Activated T-cell treated with anti-CD3 and anti-CD28 coated beads for 4 hours (primary cell): ENCODE measurements at regions not wholly inside any gene's neighbourhood (a gene's known extent, or its start where the extent isn't known, plus 50 kb on each side); places are given as distances from the start of the nearest gene placed in this dataset.
"Not testable (repeated sequence)": the region's sequence is repeated elsewhere in the genome, so short reads cannot be mapped to it uniquely, and the experiment has no call there.

Experiments used
- DNase-seq: peaks from one replicate; pipeline ENCODE4 v3.0.0-alpha.2; 2020

- no peak for DNase-seq
These were observed 603.0 kb downstream of the NR2F1-AS1 start for GRCh38 chr5:92977846-92978540.

GRCh38 chr5:92976156-92976555 is 604.9 kb downstream of the NR2F1-AS1 start:
- DNase-seq = no peak

GRCh38 chr5:92969781-92970237 is 611.2 kb downstream of the NR2F1-AS1 start:
- no peak for DNase-seq

DNA sequence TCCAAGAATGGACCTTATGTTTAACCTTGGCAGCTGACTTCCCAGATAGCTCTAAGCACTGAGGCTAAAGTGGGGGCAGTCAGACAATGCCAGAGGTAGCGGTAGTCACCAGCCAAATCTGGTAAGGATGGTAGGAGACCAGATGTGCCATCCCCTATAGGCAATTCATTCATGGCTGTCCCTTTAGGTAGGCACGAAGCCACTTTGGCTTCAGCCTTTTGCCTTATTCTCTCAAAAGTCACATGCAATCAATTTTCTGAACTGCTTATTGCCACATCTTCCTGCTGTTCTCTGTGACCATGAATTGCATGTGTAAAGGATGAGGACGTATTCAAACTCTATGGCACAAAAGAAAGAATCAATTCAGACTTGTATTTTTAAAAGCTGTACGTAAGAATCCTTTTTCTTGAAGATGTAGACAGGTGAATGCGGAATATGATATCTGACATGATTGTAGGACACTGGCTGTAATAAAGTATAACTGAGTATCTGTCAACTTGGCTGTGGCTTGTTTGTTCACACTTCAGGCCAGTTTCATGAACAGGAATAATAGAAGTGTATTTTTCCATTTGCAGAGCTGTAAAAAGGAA is 611.7 kb downstream of the NR2F1-AS1 start:
- no peak for DNase-seq

DNA sequence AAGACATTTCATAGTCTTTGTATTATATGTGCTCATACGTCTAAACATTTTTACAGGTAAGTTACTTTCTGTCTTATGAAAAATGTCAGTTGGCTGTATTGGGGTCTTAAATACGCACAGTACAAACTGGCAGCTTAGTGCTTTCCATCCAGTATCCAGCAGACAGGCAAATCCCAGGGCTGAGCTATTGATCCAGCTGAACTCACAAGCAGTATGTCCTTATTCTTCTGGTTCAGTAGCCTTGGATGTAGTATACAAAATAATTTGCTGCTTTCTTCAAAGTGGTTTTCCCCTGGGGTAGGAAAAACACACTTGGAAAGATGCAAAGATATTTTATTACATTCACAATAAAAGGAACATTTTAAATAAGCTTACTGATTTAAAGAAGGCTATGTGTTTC is 617.2 kb downstream of the NR2F1-AS1 start:
- DNase-seq = no peak

DNA sequence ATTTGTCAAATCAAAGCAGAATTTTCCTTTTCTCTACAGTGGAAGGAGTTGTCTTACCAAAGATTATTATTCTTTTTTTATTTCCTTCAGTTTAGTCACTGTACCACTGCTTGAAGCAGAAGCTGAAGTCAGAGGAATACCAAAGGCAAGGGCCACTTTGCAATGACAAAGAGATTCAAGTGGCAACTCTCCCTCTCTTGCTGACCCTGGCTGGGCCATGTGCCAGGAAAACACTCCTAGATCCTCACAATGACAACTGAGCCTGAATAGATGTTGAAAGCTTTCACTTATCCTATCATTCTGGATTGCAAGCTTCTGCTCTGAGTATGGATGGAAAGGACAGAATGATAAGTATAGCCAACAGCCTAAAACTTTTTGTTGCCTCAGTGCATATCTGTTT is 618.3 kb downstream of the NR2F1-AS1 start:
- DNase-seq = no peak

- DNase-seq = no peak
These were observed 624.1 kb downstream of the NR2F1-AS1 start for GRCh38 chr5:92956886-92957285.

DNA sequence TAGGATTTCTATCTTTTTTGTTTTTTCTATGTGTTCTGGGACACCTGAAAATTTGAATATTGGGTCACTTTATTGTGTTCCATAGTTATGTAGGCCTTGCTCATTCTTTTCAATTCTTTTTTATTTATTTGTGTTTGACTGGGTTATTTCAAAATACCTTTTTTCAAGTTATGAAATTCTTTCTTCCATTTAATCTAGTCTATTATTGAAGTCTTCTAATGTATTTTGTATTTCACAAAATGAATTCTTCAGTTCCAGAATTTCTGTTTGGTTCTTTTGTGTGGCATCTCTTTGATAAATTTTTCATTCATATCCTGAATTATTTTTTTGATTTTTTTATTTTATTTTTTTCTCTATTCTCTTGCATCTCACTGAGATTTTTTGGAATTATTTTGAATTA is 628.8 kb downstream of the NR2F1-AS1 start:
- DNase-seq = no peak

DNA sequence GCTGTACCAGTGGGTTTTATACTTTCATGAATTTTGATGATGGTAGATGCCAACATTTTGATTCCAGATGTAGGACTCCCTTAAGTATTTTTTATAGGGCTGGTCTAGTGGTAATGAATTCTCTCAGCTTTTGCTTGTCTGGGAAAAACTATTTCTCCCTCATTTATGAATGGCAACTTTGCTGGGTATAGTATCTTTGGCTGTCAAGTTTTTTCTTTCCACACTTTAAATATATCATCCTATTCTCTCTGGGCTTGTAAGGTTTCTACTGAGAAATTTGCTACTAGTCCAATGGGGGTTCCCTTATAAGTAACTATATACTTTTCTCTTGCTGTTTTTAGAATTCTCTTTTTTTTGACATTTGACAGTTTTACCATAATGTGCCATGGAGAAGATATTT is 629.3 kb downstream of the NR2F1-AS1 start:
- DNase-seq = no peak

DNA sequence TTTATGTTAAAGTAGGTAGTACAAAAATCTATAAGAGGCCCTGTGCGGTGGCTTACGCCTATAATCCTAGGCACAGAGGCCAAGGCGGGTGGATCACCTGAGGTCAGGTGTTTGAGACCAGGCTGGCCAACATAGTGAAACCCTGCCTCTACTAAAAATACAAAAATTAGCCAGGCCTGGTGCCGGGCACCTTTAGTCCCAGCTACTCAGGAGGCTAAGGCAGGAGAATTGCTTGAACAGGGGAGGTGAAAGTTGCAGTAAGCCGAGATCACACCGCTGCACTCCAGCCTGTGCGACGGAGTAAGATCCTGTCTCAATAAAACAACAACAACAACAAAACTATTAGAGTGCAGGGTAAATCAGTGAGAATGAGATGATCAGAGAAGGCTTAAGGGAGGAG is 634.5 kb downstream of the NR2F1-AS1 start:
- DNase-seq = no peak

GRCh38 chr5:92945605-92946097 is 635.4 kb downstream of the NR2F1-AS1 start:
- no peak for DNase-seq

- no peak for DNase-seq
These were observed 636.0 kb downstream of the NR2F1-AS1 start for GRCh38 chr5:92944903-92945604.

DNA sequence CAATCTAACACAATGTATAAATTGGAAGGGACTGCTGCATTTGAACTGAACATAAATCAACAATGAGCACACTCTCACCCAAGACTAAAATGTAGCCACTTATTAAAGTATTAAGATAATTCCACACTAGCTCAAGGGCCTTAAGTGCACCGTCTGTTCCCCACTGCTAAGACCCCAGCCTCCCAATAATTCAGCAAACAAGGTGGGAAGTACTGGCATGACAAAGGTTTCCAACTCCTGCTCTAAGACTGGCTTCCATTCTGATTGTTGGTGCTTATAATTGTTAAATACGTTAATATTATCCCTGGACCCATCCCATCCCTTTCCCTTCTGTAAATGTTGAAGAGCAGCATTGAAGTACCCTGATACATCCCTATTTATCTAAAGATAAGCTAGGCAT is 636.7 kb downstream of the NR2F1-AS1 start:
- no peak for DNase-seq

DNA sequence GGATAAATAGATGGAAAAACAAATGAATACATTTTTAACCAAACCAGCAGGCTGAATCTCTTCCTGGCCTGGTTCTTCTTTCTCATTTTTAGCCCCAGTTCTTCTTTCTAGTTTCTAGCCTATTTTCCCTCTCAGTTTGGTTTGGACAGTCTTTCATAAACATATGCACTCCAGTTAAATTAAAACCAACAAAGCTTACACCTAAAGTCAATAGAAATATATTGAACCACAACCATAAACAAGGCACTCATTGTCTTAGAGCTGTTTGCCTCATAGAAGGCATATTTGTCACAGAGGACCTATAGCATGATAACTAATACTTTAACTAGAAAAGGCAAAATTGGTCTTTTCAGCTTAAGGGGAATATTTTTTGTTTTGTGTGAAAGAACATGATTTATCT is 638.3 kb downstream of the NR2F1-AS1 start:
- DNase-seq = no peak

GRCh38 chr5:92941806-92942205 is 639.2 kb downstream of the NR2F1-AS1 start:
- DNase-seq = no peak

GRCh38 chr5:92939428-92939827 is 641.6 kb downstream of the NR2F1-AS1 start:
- DNase-seq = no peak

DNA sequence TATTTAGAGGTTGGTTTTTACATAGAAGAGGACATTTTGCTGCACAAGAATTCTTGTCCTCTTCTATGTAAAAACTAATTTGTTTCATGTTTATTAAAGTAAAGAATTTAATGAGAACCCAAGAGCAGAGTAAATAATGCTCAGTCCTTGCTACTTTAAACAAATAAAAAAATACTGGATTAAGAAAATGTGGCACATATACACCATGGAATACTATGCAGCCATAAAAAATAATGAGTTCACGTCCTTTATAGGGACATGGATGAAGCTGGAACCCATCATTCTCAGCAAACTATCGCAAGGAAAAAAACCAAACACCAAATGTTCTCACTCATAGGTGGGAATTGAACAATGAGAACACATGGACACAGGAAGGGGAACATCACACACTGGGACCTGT is 643.6 kb downstream of the NR2F1-AS1 start:
- DNase-seq = not testable (repeated sequence)

DNA sequence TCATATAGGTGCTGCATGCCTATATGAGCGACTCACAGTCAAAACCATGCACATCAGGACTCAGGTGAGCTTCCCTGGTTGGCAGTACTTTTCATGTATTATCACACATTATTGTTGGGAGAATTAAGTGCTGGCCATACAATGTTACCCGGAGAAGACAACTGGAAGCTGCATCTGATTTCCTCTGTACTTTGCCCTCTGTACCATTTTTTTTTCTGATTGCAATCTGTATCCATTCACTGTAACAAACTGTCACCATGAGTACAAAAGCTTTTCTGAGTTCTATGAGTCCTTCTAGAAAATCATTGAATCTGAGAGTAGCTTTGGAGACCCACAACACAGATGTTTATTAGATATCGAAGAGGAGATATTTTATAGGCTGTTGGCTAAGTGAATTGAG is 651.0 kb downstream of the NR2F1-AS1 start:
- DNase-seq = no peak

DNA sequence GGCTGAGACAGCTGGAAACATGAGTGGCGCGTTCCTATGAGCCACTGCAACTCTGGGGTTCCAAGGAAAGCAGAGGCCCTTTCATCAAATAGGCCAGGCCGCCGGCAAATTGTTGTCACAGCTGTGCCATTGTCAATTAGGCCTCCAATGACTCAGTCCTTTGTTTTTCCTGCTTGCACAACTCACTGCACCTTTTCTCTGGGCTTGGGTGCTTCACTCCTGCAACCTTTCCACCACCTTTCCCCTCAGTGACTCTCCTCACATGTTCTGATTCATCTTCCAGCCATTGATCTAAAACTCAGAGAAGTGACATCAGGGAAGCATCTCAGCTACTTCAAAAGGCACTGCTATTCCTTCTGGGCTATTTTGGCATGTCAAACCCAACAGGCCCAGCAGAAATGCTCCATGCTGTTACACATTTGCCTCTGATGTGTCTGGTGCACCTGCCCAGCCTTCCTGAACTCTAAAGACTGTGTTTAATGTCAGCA is 653.7 kb downstream of the NR2F1-AS1 start:
- no peak for DNase-seq

- no peak for DNase-seq
These were observed 657.1 kb downstream of the NR2F1-AS1 start for GRCh38 chr5:92923885-92924284.

DNA sequence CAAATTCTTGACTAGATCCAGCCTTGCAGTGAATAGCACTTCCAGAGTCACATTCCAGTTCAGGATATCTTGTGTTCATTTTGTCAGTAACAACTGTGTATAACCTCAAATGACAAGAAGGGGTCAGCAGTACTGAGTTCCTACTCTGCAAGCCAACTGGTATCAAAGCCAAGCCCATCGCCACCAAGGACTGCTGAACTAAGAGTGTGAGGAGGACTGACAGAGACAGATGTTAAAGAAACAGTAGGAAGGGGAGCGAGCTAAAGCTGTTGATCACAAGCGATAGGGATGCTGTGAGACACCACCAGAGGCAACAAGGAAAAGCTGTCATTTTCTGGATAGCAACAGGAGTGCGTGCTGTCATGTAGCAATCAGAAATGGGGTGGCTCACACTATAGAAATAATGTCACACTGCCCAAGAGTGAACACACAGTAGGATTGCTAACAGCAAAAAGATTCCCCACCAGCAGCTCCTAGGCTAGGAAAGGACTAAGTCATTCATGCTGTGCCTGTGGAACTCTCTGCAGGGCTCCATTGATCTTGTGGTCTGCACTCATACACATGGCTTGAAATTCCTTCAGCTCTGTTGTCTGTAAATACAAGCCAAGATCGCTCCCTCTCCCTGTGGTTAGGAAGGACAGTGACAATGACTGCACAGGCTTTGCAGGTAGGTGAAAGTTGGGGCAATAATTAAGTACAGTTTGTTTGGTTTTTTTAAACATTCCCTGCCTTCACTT is 658.6 kb downstream of the NR2F1-AS1 start:
- DNase-seq = no peak

- DNase-seq = no peak
These were observed 664.0 kb downstream of the NR2F1-AS1 start for GRCh38 chr5:92917044-92917443.

DNA sequence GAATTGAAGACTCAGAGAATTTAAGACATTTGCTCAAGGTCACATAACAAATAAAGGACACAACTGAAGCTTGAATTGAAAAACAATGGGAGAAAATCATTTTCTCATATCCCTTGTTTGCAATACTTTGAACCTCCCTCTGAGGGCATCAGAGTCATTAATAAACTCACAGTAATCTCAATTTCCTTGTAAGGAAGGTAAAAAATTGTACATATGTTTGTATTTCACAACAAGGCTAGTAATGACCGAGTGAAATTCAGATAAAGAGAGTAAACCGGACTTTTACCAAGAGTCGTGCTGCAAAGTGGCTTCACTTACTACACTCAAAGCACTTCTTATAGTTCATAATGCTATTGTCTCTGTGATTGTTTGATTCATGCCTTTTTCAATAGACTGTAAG is 665.0 kb downstream of the NR2F1-AS1 start:
- DNase-seq = no peak
